ENCODE measurements at regions not wholly inside any gene's neighbourhood (a gene's known extent, or its start where the extent isn't known, plus 50 kb on each side); places are given as distances from the start of the nearest gene placed in this dataset.
A peak's percentile ranks its signal among the peaks of the same experiment; 100 is the strongest.

- peaks cover 7% of the 10 kb centered on the region for H3K27me3 ChIP-seq (ENCODE audit: control insufficient read depth, insufficient read depth, low read length)
- H3K36me3 ChIP-seq (ENCODE audit: control insufficient read depth, insufficient read depth, low read length) = no peaks in the 10 kb centered on the region
- peak; percentile 77 for TF ChIP-seq CTCF (IDR thresholded peaks at IDR 0.05; ENCODE audit: insufficient read depth, low read depth, low read length)
- no peak for DNase-seq (ENCODE audit: low read depth)
- no peak overlapping the region for H3K4me3 ChIP-seq (ENCODE audit: low read depth, low read length)
- ChIA-PET CTCF (interaction anchor here (0.6 to 3.2 kb wide), 54 partner anchors 9 to 453 kb away, joined by 3 to 30 read pairs (median 4); no protein-coding TSS in a partner anchor), POLR2A (no interaction called here)
Observed at GRCh38 chr6:90393232-90393884, 96.7 kb upstream of the BACH2 start.

GRCh38 chr6:90390379-90390778 is 93.7 kb upstream of the BACH2 start:
- CTCF ChIA-PET = interaction anchor here (2.7 kb wide), 1 partner anchor 13 kb away, joined by 6 read pairs; no protein-coding TSS in a partner anchor
- DNase-seq (ENCODE audit: low read depth) = no peak
- peaks cover 5% of the 10 kb centered on the region for H3K27me3 ChIP-seq (ENCODE audit: control insufficient read depth, insufficient read depth, low read length)
- POLR2A ChIA-PET = no interaction called here
- H3K36me3 ChIP-seq (ENCODE audit: control insufficient read depth, insufficient read depth, low read length) = no peaks in the 10 kb centered on the region
- TF ChIP-seq CTCF (IDR thresholded peaks at IDR 0.05; ENCODE audit: insufficient read depth, low read depth, low read length) = no peak
- H3K4me3 ChIP-seq (ENCODE audit: low read depth, low read length) = no peak overlapping the region

- H3K27me3 ChIP-seq (ENCODE audit: control insufficient read depth, insufficient read depth, low read length) = peaks cover 5% of the 10 kb centered on the region
- H3K4me3 ChIP-seq (ENCODE audit: low read depth, low read length) = no peak overlapping the region
- CTCF ChIA-PET = interaction anchor here (1.0 to 1.2 kb wide), 4 partner anchors 8 to 20 kb away, joined by 3 read pairs; no protein-coding TSS in a partner anchor
- DNase-seq (ENCODE audit: low read depth) = no peak
- TF ChIP-seq CTCF (IDR thresholded peaks at IDR 0.05; ENCODE audit: insufficient read depth, low read depth, low read length) = no peak
- H3K36me3 ChIP-seq (ENCODE audit: control insufficient read depth, insufficient read depth, low read length) = no peaks in the 10 kb centered on the region
- POLR2A ChIA-PET = no interaction called here
Observed at GRCh38 chr6:90388395-90388794, 91.8 kb upstream of the BACH2 start.

- CTCF ChIA-PET = interaction anchor here (1.0 to 1.2 kb wide), 3 partner anchors 10 to 12 kb away, joined by 3 read pairs; no protein-coding TSS in a partner anchor
- TF ChIP-seq CTCF (IDR thresholded peaks at IDR 0.05; ENCODE audit: insufficient read depth, low read depth, low read length) = no peak
- no peak overlapping the region for H3K4me3 ChIP-seq (ENCODE audit: low read depth, low read length)
- no peak for DNase-seq (ENCODE audit: low read depth)
- POLR2A ChIA-PET = no interaction called here
- H3K27me3 ChIP-seq (ENCODE audit: control insufficient read depth, insufficient read depth, low read length) = peaks cover 5% of the 10 kb centered on the region
- H3K36me3 ChIP-seq (ENCODE audit: control insufficient read depth, insufficient read depth, low read length) = no peaks in the 10 kb centered on the region
Observed at GRCh38 chr6:90387826-90388225, 91.2 kb upstream of the BACH2 start.

GRCh38 chr6:90387383-90387775 is 90.7 kb upstream of the BACH2 start:
- CTCF ChIA-PET = interaction anchor here (1.2 kb wide), 2 partner anchors 10 to 12 kb away, joined by 3 read pairs; no protein-coding TSS in a partner anchor
- POLR2A ChIA-PET = no interaction called here
- DNase-seq (ENCODE audit: low read depth) = no peak
- H3K36me3 ChIP-seq (ENCODE audit: control insufficient read depth, insufficient read depth, low read length) = no peaks in the 10 kb centered on the region
- H3K27me3 ChIP-seq (ENCODE audit: control insufficient read depth, insufficient read depth, low read length) = peaks cover 5% of the 10 kb centered on the region
- TF ChIP-seq CTCF (IDR thresholded peaks at IDR 0.05; ENCODE audit: insufficient read depth, low read depth, low read length) = no peak
- H3K4me3 ChIP-seq (ENCODE audit: low read depth, low read length) = no peak overlapping the region

Data from BJ (cell line).